Motor neuron (in vitro differentiated cells): ENCODE measurements at regions not wholly inside any gene's neighbourhood (a gene's known extent, or its start where the extent isn't known, plus 50 kb on each side); places are given as distances from the start of the nearest gene placed in this dataset.

Experiments
- ATAC-seq, 8 experiments: fragments of 200-7000 bp; cut with Tn5 transposase; replicated peaks in 6 of 8; 2 replicates each; pipeline ENCODE4 v1.8.0; 2021; ENCODE audit warnings: mild to moderate bottlenecking in 8 of 8, moderate library complexity in 8 of 8
- H3K27ac ChIP-seq, 2 donors: fragments of 250-450 bp; sonication (Bioruptor Pico); 2 replicates each; pipeline ENCODE4 v1.9.0; 2021; ENCODE audit warnings: antibody characterized with exemption in 2 of 2, mild to moderate bottlenecking in 2 of 2, moderate library complexity in 1 of 2
- H3K4me1 ChIP-seq, 2 donors: fragments of 250-450 bp; sonication (Bioruptor Pico); replicated peaks in 1 of 2; 2 replicates each; pipeline ENCODE4 v1.6.1; 2021; ENCODE audit warnings: antibody characterized with exemption in 2 of 2, mild to moderate bottlenecking in 2 of 2, moderate library complexity in 1 of 2
- H3K4me3 ChIP-seq, 5 donors: fragments of 250-450 bp; sonication (Bioruptor Pico); 2 replicates each; pipeline ENCODE4 v1.9.0; 2021; ENCODE audit warnings: antibody characterized with exemption in 5 of 5, mild to moderate bottlenecking in 5 of 5, moderate library complexity in 4 of 5
- WGBS, 10 experiments: fragments of 450-650 bp; shearing (Covaris generic); methylation state at CpG; one replicate each; pipeline ENCODE4 v1.0.0; 2022; 5-methylcytosine and 5-hydroxymethylcytosine counted together
- in situ Hi-C, 9 experiments: fragments of 400-800 bp; cut with MboI; loops; one replicate each; pipeline ENCODE4 v1.15.0; 2021; ENCODE audit warnings: low sequenced_read_pairs in 9 of 9, low pct_unique_long_range_greater_than_20kb in 2 of 9; ENCODE audit not compliant: unreplicated experiment in 9 of 9

GRCh38 chr3:164522073-164522763, 556.1 kb downstream of the SI start:
- H3K4me3 ChIP-seq: no peak overlapping the region
- 0 to 85% (median 40%) methylated on average over 1 to 4 of the region's 6 CpGs; no CpG with 5 or more reads in 6 of the 10 experiments for WGBS, 10 experiments
- ATAC-seq: no peak
- H3K27ac ChIP-seq: no peak overlapping the region
- H3K4me1 ChIP-seq: no peaks in the 10 kb centered on the region
- in situ Hi-C loops: no loop called here

GRCh38 chr3:164521644-164522043, 556.7 kb downstream of the SI start:
- Histone ChIP-seq H3K4me3 (no peak overlapping the region), H3K27ac (no peak overlapping the region), H3K4me1 (no peaks in the 10 kb centered on the region)
- 43 to 90% methylated on average over 2 of the region's 2 CpGs; no CpG with 5 or more reads in 8 of the 10 experiments for WGBS, 10 experiments
- in situ Hi-C loops: no loop called here
- no peak for ATAC-seq

DNA sequence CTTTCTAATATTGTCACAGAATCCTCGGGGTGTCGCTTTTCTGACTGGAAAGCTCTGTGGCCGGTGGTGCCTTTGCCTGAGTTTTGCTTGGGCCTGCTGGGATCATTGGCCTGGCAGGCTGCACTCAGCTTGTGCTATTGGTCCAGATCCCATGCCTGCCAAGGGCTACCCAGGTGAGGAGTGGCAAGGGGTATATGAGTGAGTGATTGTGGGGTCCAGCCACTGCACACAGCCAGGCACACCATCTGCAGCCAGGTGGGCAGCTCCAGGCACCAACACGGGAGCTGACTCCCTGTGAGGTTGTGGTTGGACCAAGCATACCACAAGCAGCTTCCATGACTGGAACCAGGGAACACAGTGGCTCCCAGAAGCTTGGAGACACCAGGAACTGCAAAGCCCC, 557.2 kb downstream of the SI start:
- in situ Hi-C loops: no loop called here
- Histone ChIP-seq H3K4me3 (no peak overlapping the region), H3K27ac (no peak overlapping the region), H3K4me1 (no peaks in the 10 kb centered on the region)
- 20 to 100% (median 37%) methylated on average over 1 to 2 of the region's 4 CpGs; no CpG with 5 or more reads in 6 of the 10 experiments for WGBS, 10 experiments
- ATAC-seq: no peak

- no peak overlapping the region for H3K27ac ChIP-seq
- no peaks in the 10 kb centered on the region for H3K4me1 ChIP-seq
- 13 to 94% (median 21%) methylated on average over 2 to 3 of the region's 5 CpGs; no CpG with 5 or more reads in 7 of the 10 experiments for WGBS, 10 experiments
- ATAC-seq: no peak
- H3K4me3 ChIP-seq: no peak overlapping the region
- in situ Hi-C loops: no loop called here
Measured at GRCh38 chr3:164515256-164515655, 563.0 kb downstream of the SI start.

DNA sequence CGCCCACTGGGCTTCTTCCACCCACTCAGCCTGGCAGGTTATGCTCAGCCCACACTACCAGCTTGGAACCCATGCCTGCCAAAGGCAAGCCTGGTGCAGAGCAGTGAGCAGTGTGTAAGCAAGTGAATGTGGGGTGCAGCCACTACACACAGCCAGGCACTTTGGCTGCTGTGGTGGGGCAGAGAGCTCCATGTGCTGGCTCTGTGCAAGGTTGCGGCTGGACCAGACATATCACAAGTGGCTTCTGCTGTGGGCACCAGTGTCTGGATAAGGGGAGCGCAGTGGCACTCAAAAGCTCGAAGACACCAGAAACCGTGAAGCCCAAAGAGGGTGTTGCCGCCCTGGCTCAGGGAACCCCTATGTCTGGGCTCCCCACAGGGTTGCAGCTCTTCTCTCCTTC, 563.7 kb downstream of the SI start:
- no peak overlapping the region for H3K4me3 ChIP-seq
- in situ Hi-C loops: no loop called here
- WGBS, 10 experiments: 17 to 100% (median 85%) methylated on average over 1 to 5 of the region's 6 CpGs; no CpG with 5 or more reads in 4 of the 10 experiments
- no peak overlapping the region for H3K27ac ChIP-seq
- no peak for ATAC-seq
- no peaks in the 10 kb centered on the region for H3K4me1 ChIP-seq

- no peak overlapping the region for H3K27ac ChIP-seq
- H3K4me3 ChIP-seq: no peak overlapping the region
- no peak for ATAC-seq
- in situ Hi-C loops: no loop called here
- H3K4me1 ChIP-seq: no peaks in the 10 kb centered on the region
Measured at GRCh38 chr3:164507886-164508285, 570.4 kb downstream of the SI start.

DNA sequence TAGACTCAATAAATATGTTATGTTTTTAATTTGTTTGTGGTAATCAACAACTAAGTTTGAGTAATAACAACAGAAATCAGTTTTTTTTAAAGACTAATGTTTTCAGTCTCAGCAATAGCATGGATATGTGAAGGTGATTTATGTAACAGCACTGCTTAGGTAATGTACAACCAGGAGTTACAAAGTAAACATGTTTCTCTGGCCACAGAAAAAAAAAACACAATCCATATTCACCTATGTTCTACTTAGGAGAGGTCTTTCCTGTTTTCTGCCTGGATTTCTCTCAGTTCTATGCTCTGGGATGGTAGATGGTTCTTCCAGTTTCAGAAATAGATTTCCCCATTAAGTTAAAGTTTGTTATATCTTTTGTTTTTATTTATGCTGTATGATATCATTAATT, 579.4 kb downstream of the SI start:
- ATAC-seq: no peak
- H3K27ac ChIP-seq: no peak overlapping the region
- H3K4me3 ChIP-seq: no peak overlapping the region
- no peaks in the 10 kb centered on the region for H3K4me1 ChIP-seq
- in situ Hi-C loops: no loop called here

DNA sequence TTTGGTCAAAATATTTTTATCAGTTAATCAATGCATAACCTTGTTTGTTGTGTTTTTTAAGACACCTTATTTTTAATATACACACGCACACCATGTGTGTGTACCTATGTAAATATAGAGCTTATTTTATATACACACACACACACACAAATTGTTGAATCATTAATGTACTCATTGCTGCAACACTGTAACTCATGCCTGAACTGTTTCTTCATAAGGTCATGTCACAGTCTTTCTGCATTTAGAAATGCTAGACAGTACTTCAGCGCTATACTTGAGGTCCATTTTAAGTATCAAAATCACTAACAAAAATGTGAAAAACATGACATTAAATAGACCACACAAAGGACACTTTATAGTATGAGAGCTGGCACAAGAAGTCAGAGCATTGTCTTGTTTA, 589.4 kb downstream of the SI start:
- WGBS, 10 experiments: 31 to 95% (median 72%) methylated on average over 1 to 2 of the region's 2 CpGs; no CpG with 5 or more reads in 1 of the 10 experiments
- H3K4me3 ChIP-seq: no peak overlapping the region
- no peaks in the 10 kb centered on the region for H3K4me1 ChIP-seq
- in situ Hi-C loops: no loop called here
- no peak for ATAC-seq
- no peak overlapping the region for H3K27ac ChIP-seq

GRCh38 chr3:164486150-164486549, 592.1 kb downstream of the SI start:
- no peak overlapping the region for H3K4me3 ChIP-seq
- no peaks in the 10 kb centered on the region for H3K4me1 ChIP-seq
- H3K27ac ChIP-seq: no peak overlapping the region
- 0 to 89% (median 80%) methylated on average over 1 to 3 of the region's 3 CpGs; no CpG with 5 or more reads in 1 of the 10 experiments for WGBS, 10 experiments
- in situ Hi-C loops: no loop called here
- ATAC-seq: no peak

DNA sequence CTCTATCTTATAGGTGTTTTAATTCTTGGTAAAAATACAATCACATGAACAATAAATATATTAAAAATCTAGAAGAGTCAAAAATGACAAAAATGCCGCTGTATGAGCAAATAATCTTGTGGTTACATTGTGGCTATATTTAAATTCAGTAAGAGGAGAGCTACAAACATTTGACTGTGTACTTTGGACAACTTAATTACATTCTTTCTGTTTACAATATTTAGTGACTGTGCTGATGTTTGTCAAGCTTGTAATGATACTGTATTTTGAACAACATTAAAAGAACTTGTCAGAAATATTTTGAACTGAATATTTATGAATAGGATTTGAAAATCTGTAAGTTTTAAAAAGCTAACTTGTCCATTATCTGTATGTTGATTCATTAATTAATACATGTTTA, 598.3 kb downstream of the SI start:
- ATAC-seq: no peak
- WGBS, 10 experiments: 0 to 100% (median 43%) methylated on average over 1 of the region's 1 CpG; no CpG with 5 or more reads in 3 of the 10 experiments
- no peak overlapping the region for H3K27ac ChIP-seq

DNA sequence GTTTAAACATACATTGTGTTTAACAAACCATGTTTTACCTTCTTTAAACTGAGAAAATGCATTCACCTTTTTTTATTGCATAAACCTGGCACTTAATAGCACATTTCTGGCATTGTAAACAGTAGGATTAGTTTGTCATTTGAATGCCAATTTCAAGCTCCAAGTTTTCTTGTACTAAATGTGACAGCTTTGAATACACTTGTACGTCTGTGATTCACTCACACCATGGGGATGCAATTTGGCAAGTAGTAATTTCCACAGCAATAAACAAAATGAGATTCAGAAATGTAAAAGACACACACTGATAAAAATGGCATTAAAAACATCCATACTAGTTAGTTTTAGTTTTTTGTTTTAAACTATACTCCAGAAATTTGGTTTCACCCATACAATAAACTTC, 598.9 kb downstream of the SI start:
- 0 to 100% (median 20%) methylated on average over 1 of the region's 1 CpG; no CpG with 5 or more reads in 3 of the 10 experiments for WGBS, 10 experiments
- H3K4me3 ChIP-seq: no peak overlapping the region
- no peaks in the 10 kb centered on the region for H3K4me1 ChIP-seq
- no peak for ATAC-seq
- in situ Hi-C loops: no loop called here
- H3K27ac ChIP-seq: no peak overlapping the region

More for the DNA sequence above, 598.3 kb downstream of the SI start:
- Histone ChIP-seq H3K4me3 (no peak overlapping the region), H3K4me1 (no peaks in the 10 kb centered on the region)
- in situ Hi-C loops: no loop called here

- no peak overlapping the region for H3K27ac ChIP-seq
- no peaks in the 10 kb centered on the region for H3K4me1 ChIP-seq
- WGBS, 10 experiments: 29 to 93% (median 75%) methylated on average over 1 to 5 of the region's 5 CpGs; no CpG with 5 or more reads in 4 of the 10 experiments
- no peak for ATAC-seq
- in situ Hi-C loops: no loop called here
- no peak overlapping the region for H3K4me3 ChIP-seq
Measured at GRCh38 chr3:164478323-164478722, 600.0 kb downstream of the SI start.

DNA sequence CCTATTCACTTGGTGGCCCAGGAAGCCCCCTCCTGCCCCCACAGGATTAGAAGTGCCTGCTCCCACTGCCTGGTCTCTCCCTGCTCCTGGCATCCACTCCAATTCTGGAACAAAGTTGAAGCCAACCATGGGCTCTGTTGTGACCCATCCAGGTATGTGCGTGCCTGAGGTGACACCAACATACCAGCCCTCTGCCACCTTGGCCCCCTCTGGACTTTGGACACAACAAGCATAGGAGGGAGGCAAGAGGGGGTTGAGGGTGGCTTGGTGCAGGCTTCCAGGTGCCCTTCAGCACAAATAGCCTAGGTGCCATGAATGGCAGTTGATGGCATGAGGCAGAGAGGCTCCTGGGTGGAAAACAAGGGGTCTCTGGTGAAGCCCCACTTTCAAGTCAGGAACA, 600.9 kb downstream of the SI start:
- ATAC-seq: no peak
- in situ Hi-C loops: no loop called here
- H3K4me1 ChIP-seq: no peaks in the 10 kb centered on the region
- WGBS, 10 experiments: no CpG with 5 or more reads among the region's 1 CpG
- no peak overlapping the region for H3K27ac ChIP-seq
- no peak overlapping the region for H3K4me3 ChIP-seq

- Histone ChIP-seq H3K4me3 (no peak overlapping the region), H3K27ac (no peak overlapping the region), H3K4me1 (no peaks in the 10 kb centered on the region)
- in situ Hi-C loops: no loop called here
- WGBS, 10 experiments: 40 to 95% (median 87%) methylated on average over 1 to 3 of the region's 3 CpGs; no CpG with 5 or more reads in 2 of the 10 experiments
- ATAC-seq: no peak
Measured at GRCh38 chr3:164476631-164477030, 601.7 kb downstream of the SI start.
